ENCODE measurements at regions not wholly inside any gene's neighbourhood (a gene's known extent, or its start where the extent isn't known, plus 50 kb on each side); places are given as distances from the start of the nearest gene placed in this dataset.

DNA sequence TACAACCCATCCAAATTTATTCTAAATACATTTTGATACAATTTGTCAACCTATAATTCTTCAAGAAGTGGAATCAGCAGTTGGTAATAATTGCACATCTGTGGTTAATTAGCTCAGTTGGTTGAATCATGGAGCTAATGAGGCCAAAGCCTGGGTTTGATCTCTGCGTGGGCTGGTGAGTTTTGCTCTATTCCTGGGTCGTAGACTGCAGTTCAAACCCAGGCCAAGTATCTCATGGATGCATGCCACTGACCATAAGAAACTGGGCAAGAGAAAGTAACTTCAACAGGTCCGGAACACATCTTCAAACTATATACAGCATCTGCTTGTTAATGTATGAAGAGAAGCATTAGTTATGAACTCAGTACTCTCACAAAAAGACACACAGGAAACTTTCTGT lies 779.7 kb downstream of the USP25 start:
- Mint-ChIP-seq H3K27me3 (no peaks in the 10 kb centered on the region), H3K9me3 (peaks cover 2 to 8% of the 10 kb centered on the region in 2 donors), H3K36me3 (ENCODE audit: insufficient read depth) (no peaks in the 10 kb centered on the region), H3K4me3 (no peak overlapping the region), H3K27ac (no peak overlapping the region), H3K4me1 (ENCODE audit: low read depth in 2 of 2) (no peaks in the 10 kb centered on the region)
- no peak for DNase-seq
- ATAC-seq (replicated peaks) = no peak

DNA sequence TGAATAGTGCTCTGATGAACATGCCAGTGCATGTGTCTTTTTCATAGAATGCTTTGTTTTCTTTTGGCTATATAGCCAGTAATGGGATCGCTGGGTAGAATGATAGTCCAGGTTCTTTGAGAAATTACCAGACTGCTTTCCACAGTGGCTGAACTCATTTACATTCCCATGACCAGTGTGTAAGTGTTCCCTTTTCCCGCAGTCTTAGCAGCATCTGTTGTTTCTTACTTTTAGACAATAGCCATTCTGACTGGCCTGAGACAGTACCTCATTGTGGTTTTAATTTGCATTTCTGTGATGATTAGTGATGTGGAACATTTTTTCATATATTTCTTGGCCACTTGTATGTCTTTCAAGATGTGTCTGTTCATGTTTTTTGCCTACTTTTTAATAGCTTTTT lies 784.5 kb downstream of the USP25 start:
- Mint-ChIP-seq H3K27ac (no peak overlapping the region), H3K27me3 (no peaks in the 10 kb centered on the region), H3K9me3 (no peaks in the 10 kb centered on the region), H3K4me1 (ENCODE audit: low read depth in 2 of 2) (no peaks in the 10 kb centered on the region), H3K36me3 (ENCODE audit: insufficient read depth) (peaks cover 4% of the 10 kb centered on the region), H3K4me3 (no peak overlapping the region)
- DNase-seq = no peak
- no peak for ATAC-seq (replicated peaks)

DNA sequence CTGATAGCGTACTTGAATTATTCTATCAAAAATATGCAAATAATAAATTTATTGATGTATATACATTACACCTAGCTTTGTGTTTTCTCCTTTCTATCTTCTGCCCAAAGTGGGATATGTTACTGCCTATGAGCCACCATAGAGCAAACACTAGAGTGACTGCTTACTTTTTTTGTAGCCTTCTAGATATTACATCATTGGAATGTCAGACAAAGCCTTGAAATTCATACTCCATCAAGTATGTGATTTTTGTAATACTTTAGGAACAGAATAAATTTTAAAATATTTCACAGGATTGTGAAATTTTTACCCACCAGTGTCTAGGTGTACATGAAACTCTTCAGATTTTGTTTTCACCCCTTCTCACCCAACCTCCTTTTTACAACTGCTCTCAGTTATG lies 787.6 kb downstream of the USP25 start:
- no peak overlapping the region for H3K27ac Mint-ChIP-seq
- no peaks in the 10 kb centered on the region for H3K4me1 Mint-ChIP-seq (ENCODE audit: low read depth in 2 of 2)
- no peak for ATAC-seq (replicated peaks)
- no peak overlapping the region for H3K4me3 Mint-ChIP-seq
- H3K36me3 Mint-ChIP-seq (ENCODE audit: insufficient read depth) = peaks cover 4% of the 10 kb centered on the region
- no peaks in the 10 kb centered on the region for H3K27me3 Mint-ChIP-seq
- no peaks in the 10 kb centered on the region for H3K9me3 Mint-ChIP-seq
- DNase-seq = no peak

DNA sequence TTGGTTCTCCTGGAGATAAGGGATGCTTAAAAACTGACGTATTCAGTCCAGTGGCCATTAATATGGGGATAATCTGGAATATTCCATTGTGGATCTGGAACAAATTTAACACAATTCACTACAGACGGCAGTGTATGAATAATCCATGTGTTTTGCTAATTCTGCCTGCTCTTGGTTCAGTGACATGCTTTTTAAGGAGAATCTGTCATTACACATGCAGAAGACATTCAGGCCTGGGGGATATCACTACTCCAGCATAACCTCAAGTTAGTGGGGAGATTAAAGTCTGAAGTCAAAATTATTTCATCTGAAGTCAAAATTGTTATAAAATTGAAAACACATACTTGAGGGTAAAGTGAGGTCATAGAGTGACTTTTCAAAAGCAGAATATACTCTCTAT lies 789.3 kb downstream of the USP25 start:
- Mint-ChIP-seq H3K36me3 (ENCODE audit: insufficient read depth) (peaks cover 4% of the 10 kb centered on the region), H3K4me3 (no peak overlapping the region), H3K9me3 (no peaks in the 10 kb centered on the region), H3K27me3 (no peaks in the 10 kb centered on the region), H3K4me1 (ENCODE audit: low read depth in 2 of 2) (no peaks in the 10 kb centered on the region), H3K27ac (no peak overlapping the region)
- DNase-seq = no peak
- no peak for ATAC-seq (replicated peaks)

DNA sequence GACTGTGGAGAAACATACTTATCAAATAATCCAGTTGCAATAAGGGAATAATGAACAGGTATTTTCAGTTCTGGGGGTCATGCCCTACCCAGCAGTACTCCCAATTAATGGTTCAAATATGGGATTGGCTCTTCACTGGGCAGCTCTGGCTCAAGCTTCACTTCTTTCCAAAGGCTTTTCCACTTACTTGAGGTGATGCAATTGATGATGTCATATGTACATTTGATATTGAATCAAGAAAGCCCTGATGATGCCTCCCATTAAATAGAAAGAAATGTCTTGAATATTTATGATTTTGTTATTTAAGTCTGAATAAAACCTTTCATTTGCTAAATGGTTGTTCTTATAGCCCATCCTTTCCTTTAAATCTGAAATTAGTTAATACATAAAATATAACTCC lies 789.9 kb downstream of the USP25 start:
- no peaks in the 10 kb centered on the region for H3K27me3 Mint-ChIP-seq
- H3K36me3 Mint-ChIP-seq (ENCODE audit: insufficient read depth) = peaks cover 4% of the 10 kb centered on the region
- DNase-seq (no peak), ATAC-seq (replicated peaks) (no peak)
- no peak overlapping the region for H3K4me3 Mint-ChIP-seq
- H3K27ac Mint-ChIP-seq = no peak overlapping the region
- H3K9me3 Mint-ChIP-seq = peaks cover 1 to 4% of the 10 kb centered on the region in 2 donors
- H3K4me1 Mint-ChIP-seq (ENCODE audit: low read depth in 2 of 2) = no peaks in the 10 kb centered on the region

DNA sequence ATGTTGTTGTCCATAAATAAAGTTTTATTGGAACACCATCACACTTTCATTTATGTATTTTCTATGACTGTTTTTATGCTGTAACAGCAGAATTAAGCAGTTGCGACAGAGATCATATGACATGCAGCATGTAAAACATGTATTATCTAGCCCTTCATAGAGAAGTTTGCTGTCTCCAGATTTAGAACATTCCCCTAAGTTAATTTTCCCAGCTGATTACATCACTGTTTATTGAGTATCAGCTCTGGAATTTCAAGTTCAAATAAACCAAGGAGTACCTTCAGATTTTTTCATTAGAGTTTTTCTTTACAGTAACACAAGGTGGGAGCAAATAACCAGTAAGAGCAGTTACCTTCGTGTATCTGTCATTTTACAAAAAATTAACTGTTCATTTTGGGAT lies 792.8 kb downstream of the USP25 start:
- Mint-ChIP-seq H3K27ac (no peak overlapping the region), H3K4me3 (no peak overlapping the region), H3K36me3 (ENCODE audit: insufficient read depth) (no peaks in the 10 kb centered on the region), H3K4me1 (ENCODE audit: low read depth in 2 of 2) (no peaks in the 10 kb centered on the region), H3K9me3 (peaks cover 4 to 8% of the 10 kb centered on the region in 2 donors), H3K27me3 (no peaks in the 10 kb centered on the region)
- DNase-seq (no peak), ATAC-seq (replicated peaks) (no peak)

DNA sequence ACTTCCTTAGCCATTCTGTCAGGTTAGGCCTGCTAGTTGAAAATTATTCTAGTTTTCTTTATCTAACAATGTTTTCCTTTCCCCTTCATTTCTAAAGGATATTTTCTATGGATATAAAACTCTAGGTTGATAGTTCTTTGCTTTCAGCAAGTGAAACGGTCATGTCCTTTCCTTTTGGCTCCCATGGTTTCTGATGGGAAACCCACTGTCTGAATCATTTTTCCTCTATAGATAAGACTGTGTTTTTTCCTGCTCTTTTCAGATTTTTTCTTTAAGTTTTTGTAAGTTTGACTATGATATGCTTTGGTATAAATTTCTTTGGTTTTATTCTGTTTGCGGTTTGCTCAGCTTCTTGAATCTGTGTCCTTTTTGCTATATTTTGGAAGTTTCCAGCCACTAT lies 800.9 kb downstream of the USP25 start:
- Mint-ChIP-seq H3K9me3 (peaks cover 8 to 17% of the 10 kb centered on the region in 2 donors), H3K27me3 (no peaks in the 10 kb centered on the region), H3K27ac (no peak overlapping the region), H3K4me1 (ENCODE audit: low read depth in 2 of 2) (no peaks in the 10 kb centered on the region), H3K4me3 (no peak overlapping the region), H3K36me3 (ENCODE audit: insufficient read depth) (no peaks in the 10 kb centered on the region)
- no peak for ATAC-seq (replicated peaks)
- DNase-seq = no peak

DNA sequence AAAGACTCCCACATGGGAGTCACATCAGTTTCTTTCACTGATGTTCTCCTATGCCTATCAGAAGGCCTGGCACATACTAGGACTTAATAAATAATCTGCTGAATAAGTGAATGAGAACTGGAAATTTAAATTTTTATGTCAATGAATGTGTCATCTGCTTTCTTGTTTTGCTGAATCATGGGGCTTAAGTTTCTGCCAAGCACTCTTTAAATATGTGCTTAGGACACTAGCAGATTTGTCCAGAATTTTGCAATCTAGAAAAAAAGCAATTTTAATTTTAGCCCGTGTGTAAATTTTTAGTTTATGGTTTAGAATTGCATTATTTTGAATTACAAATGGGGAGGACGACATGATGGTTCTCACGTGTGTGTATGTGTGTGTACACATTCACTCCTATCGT lies 803.1 kb downstream of the USP25 start:
- no peak overlapping the region for H3K27ac Mint-ChIP-seq
- ATAC-seq (replicated peaks) (no peak), DNase-seq (no peak)
- H3K27me3 Mint-ChIP-seq = no peaks in the 10 kb centered on the region
- no peaks in the 10 kb centered on the region for H3K4me1 Mint-ChIP-seq (ENCODE audit: low read depth in 2 of 2)
- peaks cover 8 to 17% of the 10 kb centered on the region in 2 donors for H3K9me3 Mint-ChIP-seq
- no peaks in the 10 kb centered on the region for H3K36me3 Mint-ChIP-seq (ENCODE audit: insufficient read depth)
- H3K4me3 Mint-ChIP-seq = no peak overlapping the region

DNA sequence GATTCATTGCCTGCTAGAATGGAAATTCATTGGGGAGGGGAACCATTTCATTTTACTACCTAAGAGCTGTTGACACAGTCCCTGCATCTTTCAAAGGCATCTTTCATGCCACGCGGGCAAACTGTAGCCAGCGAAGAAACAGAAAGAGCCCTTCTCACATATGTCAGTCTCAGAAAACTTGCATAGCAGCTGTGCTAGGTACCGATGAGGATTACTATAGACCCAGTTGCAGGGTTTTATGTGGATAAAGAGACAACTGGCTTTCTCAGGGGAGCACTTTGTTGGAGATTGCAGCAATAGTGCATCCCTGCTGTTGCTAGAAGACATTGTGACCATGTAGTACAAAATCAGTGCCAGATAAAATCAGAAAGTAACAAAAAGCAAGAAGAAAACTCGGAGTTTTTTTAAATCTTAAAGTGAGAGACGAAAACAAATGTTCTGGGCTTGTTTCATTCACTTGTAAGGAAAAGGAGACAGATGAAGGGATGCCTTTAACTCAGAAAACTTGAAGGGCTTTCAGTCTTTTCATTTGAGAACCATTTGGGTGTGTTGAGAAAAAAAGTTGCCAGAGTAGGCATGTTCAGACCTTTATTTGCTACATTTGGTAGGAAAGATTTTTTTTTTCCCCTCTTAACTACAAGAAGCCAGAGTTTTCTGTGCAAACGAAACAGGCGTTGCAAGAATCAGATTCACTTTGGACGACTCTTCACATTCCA lies 804.1 kb downstream of the USP25 start:
- H3K4me1 Mint-ChIP-seq (ENCODE audit: low read depth in 2 of 2) = no peaks in the 10 kb centered on the region
- no peak overlapping the region for H3K4me3 Mint-ChIP-seq
- no peak overlapping the region for H3K27ac Mint-ChIP-seq
- H3K36me3 Mint-ChIP-seq (ENCODE audit: insufficient read depth) = no peaks in the 10 kb centered on the region
- H3K9me3 Mint-ChIP-seq = peaks cover 6 to 12% of the 10 kb centered on the region in 2 donors
- no peaks in the 10 kb centered on the region for H3K27me3 Mint-ChIP-seq
- ATAC-seq (replicated peaks) (no peak), DNase-seq (no peak)

DNA sequence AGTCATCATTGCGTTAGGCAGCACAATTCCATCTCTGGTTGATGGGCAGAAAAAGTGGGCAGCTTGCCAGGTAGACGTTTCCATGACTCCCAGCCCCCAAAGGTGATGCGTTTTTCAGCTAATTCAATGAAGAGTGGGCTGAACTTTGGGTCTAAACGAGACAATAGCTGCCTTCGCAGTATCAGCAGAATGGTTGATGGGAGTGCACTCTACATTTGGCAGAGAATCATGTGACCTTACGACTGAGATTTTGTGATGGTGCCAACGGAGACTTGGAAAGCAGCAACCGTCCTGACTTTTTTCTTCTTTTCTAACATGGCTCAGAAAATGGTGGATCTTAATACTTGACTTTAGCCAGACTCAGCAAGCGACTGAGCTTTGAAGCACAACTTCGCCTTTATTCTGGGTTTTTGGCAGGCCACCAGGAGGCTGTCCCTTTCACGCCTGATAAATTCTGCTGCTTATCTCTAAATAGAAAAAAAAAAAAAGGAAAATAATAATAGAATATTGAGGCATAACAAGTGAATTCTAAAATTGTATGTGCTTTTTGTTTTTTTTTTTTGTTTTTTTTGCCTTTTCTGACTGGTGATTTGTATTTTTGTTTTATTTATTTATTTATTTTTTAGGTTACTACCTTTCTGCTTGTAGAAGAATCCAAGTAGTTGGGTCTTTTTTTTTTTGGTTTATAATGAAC lies 804.8 kb downstream of the USP25 start:
- no peaks in the 10 kb centered on the region for H3K36me3 Mint-ChIP-seq (ENCODE audit: insufficient read depth)
- no peaks in the 10 kb centered on the region for H3K27me3 Mint-ChIP-seq
- ATAC-seq (replicated peaks) = no peak
- H3K9me3 Mint-ChIP-seq = peaks cover 2 to 7% of the 10 kb centered on the region in 2 donors
- H3K4me3 Mint-ChIP-seq = no peak overlapping the region
- no peaks in the 10 kb centered on the region for H3K4me1 Mint-ChIP-seq (ENCODE audit: low read depth in 2 of 2)
- no peak overlapping the region for H3K27ac Mint-ChIP-seq
- DNase-seq = no peak

DNA sequence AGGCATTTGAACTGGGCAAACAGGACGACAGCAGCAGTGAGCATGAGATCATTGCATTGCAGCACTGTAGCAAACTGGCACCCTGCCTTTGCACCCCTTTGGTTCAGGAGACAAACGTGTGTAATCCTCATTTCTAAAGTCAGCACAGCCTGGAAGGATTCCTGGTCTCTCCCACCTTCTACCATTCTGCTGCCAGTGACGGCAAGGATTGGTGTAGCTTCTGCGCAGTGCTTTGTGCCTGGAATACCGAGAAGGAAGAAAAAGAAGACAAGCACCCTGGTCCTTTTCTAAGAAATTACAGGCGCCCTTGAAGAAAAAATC lies 805.3 kb downstream of the USP25 start:
- ATAC-seq (replicated peaks) (no peak), DNase-seq (no peak)
- no peaks in the 10 kb centered on the region for H3K36me3 Mint-ChIP-seq (ENCODE audit: insufficient read depth)
- H3K27ac Mint-ChIP-seq = no peak overlapping the region
- peaks cover 2 to 7% of the 10 kb centered on the region in 2 donors for H3K9me3 Mint-ChIP-seq
- H3K4me1 Mint-ChIP-seq (ENCODE audit: low read depth in 2 of 2) = no peaks in the 10 kb centered on the region
- no peaks in the 10 kb centered on the region for H3K27me3 Mint-ChIP-seq
- no peak overlapping the region for H3K4me3 Mint-ChIP-seq

DNA sequence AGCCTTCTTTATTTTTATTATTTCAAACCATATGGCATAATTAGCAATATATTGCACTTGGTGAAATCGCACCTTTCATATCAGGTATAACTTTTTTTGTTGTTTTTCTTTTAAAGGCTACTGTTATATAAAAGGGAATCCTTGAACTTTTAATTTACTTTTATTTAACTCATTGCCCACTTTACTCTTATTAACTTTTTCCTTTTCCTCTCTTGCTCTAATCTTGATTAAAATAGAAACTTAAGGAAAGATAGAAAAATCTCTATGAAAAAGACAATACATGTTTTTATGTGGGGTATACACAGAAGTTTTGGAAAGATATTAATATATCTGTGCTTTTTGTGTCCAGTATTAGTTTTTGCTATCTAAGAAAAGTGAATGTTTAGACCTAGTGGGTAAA lies 805.8 kb downstream of the USP25 start:
- Mint-ChIP-seq H3K4me3 (no peak overlapping the region), H3K27me3 (no peaks in the 10 kb centered on the region), H3K27ac (no peak overlapping the region), H3K4me1 (ENCODE audit: low read depth in 2 of 2) (no peaks in the 10 kb centered on the region), H3K9me3 (peaks cover 2 to 7% of the 10 kb centered on the region in 2 donors), H3K36me3 (ENCODE audit: insufficient read depth) (no peaks in the 10 kb centered on the region)
- DNase-seq (no peak), ATAC-seq (replicated peaks) (no peak)

DNA sequence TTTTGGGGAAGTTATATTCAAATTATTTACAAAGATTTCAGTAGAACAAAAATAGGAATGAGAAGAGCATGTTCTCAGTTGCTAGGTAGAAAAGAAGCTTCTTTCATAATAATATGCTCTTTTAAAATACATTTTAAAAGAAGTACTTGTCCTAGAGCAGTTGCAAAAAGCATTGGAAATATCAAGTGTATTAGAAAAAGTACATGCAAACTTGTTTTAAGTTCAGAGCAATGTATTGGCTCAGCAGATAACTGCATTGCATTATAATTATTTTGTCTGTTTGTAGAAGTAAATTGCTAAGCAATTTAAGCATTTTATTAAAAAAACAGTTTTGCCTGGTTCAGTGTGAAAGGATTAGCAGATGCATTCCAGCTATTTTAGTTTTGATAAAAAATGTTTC lies 806.4 kb downstream of the USP25 start:
- H3K27ac Mint-ChIP-seq = no peak overlapping the region
- peaks cover 2 to 9% of the 10 kb centered on the region in 2 donors for H3K9me3 Mint-ChIP-seq
- no peaks in the 10 kb centered on the region for H3K27me3 Mint-ChIP-seq
- no peak for DNase-seq
- ATAC-seq (replicated peaks) = no peak
- H3K4me1 Mint-ChIP-seq (ENCODE audit: low read depth in 2 of 2) = no peaks in the 10 kb centered on the region
- no peak overlapping the region for H3K4me3 Mint-ChIP-seq
- H3K36me3 Mint-ChIP-seq (ENCODE audit: insufficient read depth) = no peaks in the 10 kb centered on the region

DNA sequence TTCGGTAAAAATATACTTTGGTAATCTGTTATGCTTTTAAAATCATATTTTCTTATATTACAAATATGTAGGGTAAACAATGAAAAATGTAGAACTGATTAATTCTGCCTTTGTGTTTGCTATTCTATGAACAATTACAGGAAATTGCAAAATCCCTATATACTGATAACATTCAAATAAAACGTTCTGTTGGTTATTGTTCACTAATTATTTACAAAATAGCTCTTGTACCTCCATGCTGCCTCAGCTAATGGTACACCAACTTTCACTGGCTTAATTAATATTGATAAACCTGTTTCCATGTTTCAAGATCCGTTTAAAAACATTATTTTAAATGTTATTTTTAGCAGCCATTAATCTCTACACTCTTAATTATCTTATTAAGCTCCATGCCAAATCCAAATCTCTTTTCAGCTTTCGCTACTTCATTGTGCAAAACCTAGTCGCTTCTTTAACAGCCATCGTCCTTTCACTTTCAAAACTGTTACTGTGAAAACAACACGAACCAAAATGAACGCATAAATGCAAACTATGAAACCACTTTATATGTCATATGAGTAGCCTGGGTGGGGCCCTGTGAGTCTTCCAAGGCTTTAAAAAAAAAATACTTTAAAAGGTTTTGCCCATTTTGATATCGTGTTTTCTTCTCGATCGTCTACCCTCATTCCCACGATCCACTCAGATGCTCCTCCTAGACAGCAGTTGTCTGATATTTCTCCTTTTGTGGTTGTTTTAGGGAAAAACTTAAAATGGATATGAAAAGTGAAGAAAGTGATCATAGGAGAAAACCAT lies 807.1 kb downstream of the USP25 start:
- no peak for DNase-seq
- H3K4me3 Mint-ChIP-seq = no peak overlapping the region
- no peaks in the 10 kb centered on the region for H3K27me3 Mint-ChIP-seq
- ATAC-seq (replicated peaks) = no peak
- no peaks in the 10 kb centered on the region for H3K4me1 Mint-ChIP-seq (ENCODE audit: low read depth in 2 of 2)
- no peak overlapping the region for H3K27ac Mint-ChIP-seq
- H3K9me3 Mint-ChIP-seq = peaks cover 0 to 8% of the 10 kb centered on the region in 2 donors
- H3K36me3 Mint-ChIP-seq (ENCODE audit: insufficient read depth) = no peaks in the 10 kb centered on the region

Measured in effector memory CD8-positive, alpha-beta T cell (primary cell).